Bronchial epithelial cell (primary cell): ENCODE measurements at regions not wholly inside any gene's neighbourhood (a gene's known extent, or its start where the extent isn't known, plus 50 kb on each side); places are given as distances from the start of the nearest gene placed in this dataset.

ENCODE experiments used
- DNase-seq: peaks from one replicate; pipeline ENCODE4 v3.0.0-alpha.2; 2010; ENCODE audit warnings: low read depth
- FAIRE-seq: peaks from 2 replicates; lab custom pipeline; 2011; peaks lifted over from hg19 to GRCh38; lab: Jason Lieb, UNC
- H3K27me3 ChIP-seq: 2 replicates; pipeline ENCODE4 v1.5.1; 2011; ENCODE audit warnings: low read length; ENCODE audit not compliant: control insufficient read depth, insufficient read depth
- H3K36me3 ChIP-seq: 2 replicates; pipeline ENCODE4 v1.5.1; 2011; ENCODE audit warnings: low read length; ENCODE audit not compliant: control insufficient read depth, insufficient read depth
- H3K4me3 ChIP-seq: 2 replicates; pipeline ENCODE4 v1.5.1; 2011; ENCODE audit warnings: mild to moderate bottlenecking, low read depth, low read length, control low read depth
- TF ChIP-seq, protein P1 (sequence below): IDR thresholded peaks from 2 replicates; pipeline ENCODE4 v1.5.1; 2011; ENCODE audit warnings: mild to moderate bottlenecking, moderate library complexity, low read length, control low read depth, inconsistent platforms; ENCODE audit not compliant: insufficient read depth, severe bottlenecking

DNA sequence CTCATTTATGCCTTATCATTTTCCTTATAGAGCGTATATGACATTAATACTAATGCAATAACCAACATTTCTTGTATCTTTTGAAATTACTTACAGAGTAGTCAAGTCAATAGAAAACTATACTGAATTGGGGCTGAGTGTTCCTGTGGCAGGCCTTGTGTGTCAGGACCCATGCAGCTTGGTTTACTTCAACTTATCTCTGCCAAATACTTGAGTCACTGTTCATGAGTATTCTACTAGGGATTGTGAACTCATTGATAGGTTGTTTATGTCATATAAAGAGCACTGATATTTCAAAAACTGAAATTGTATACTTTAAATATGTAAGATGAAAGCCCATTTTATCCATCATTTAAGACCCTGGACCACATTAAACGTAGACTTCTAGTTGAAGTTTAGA, 688.6 kb upstream of the SLITRK1 start:
- TF ChIP-seq, protein P1, sequence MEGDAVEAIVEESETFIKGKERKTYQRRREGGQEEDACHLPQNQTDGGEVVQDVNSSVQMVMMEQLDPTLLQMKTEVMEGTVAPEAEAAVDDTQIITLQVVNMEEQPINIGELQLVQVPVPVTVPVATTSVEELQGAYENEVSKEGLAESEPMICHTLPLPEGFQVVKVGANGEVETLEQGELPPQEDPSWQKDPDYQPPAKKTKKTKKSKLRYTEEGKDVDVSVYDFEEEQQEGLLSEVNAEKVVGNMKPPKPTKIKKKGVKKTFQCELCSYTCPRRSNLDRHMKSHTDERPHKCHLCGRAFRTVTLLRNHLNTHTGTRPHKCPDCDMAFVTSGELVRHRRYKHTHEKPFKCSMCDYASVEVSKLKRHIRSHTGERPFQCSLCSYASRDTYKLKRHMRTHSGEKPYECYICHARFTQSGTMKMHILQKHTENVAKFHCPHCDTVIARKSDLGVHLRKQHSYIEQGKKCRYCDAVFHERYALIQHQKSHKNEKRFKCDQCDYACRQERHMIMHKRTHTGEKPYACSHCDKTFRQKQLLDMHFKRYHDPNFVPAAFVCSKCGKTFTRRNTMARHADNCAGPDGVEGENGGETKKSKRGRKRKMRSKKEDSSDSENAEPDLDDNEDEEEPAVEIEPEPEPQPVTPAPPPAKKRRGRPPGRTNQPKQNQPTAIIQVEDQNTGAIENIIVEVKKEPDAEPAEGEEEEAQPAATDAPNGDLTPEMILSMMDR, result no peak
- no peak for FAIRE-seq
- no peak overlapping the region for H3K4me3 ChIP-seq
- peak; percentile 13 for DNase-seq
- H3K27me3 ChIP-seq, result no peaks in the 10 kb centered on the region
- H3K36me3 ChIP-seq, result no peaks in the 10 kb centered on the region

DNA sequence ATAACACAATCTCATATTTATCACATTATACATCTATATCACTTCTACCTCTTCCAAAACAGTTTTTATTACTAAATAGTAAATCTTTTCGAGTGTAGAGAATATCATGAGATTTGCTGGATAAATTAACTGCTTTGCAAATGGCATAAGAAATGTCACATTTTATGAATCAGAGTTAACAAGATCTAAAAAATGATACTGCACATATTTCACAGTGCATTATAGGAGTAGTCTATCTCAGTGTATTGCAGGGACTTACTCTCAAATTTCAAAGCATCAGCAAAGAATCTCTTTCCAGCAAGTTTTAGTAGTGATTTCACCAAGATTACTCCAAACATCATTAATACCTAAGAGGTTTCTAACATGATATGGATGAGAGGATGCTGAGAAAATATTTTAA, 687.1 kb upstream of the SLITRK1 start:
- Histone ChIP-seq H3K4me3 (no peak overlapping the region), H3K36me3 (no peaks in the 10 kb centered on the region), H3K27me3 (no peaks in the 10 kb centered on the region)
- FAIRE-seq, result no peak
- TF ChIP-seq, protein P1, result no peak
- DNase-seq, result no peak

DNA sequence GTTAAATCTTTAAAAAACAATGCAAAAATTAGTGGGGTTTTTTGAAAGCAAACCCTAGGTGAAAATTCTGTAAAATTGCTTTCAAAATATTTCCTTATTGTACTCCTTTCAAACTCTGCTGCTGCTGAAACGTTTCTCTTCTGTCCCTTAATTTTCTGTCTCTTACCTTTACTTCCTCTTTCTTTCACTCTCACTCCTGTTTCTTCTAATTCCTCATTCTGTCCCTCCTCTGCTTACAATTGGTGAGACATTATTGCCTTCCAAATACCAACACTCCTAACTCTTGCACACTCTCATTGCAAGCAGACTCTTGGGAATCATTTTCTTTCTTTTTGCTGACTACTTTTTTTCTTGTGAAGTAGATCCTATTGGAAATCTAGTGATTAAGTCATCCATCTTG, 685.6 kb upstream of the SLITRK1 start:
- no peaks in the 10 kb centered on the region for H3K27me3 ChIP-seq
- TF ChIP-seq, protein P1, result no peak
- no peak for FAIRE-seq
- H3K4me3 ChIP-seq, result no peak overlapping the region
- DNase-seq, result no peak
- no peaks in the 10 kb centered on the region for H3K36me3 ChIP-seq

DNA sequence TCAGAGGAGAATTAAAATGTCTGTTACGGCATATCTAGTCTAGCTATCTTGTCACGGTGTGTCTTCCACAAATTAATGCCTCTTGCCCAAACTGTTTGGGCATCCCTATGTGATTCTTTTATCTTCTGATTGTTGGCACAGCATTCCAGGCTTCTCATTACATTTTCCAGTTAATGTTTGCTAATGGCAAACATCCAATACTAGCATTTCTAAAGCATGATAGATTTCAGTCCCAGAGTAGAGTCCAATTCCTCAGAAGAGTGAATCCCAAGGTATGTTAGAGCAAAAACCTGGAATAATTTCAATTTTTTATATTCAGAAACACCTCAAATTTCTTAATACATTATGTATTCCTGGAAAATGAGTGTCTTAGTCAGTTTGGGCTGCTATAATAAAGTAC, 684.5 kb upstream of the SLITRK1 start:
- TF ChIP-seq, protein P1, result no peak
- DNase-seq, result no peak
- Histone ChIP-seq H3K27me3 (no peaks in the 10 kb centered on the region), H3K36me3 (no peaks in the 10 kb centered on the region), H3K4me3 (no peak overlapping the region)
- no peak for FAIRE-seq

DNA sequence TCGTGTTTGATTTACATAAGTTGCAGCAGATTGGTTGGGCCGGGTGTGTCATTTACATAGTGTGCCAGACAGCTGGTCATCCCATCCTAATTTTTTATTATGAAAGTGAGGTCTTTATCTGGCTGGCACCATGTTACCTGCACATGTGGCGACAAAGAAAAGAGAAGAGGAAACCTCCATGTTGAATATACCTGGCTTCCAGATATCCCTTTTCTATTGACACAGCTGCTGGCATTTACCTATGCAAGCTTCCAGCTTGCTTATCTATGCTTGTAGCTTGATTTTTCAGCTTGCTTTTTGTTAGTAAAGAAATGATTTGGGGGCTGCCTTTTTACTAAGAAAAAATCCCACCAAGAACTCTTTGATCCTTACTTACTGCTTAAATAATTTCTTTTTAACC, 681.3 kb upstream of the SLITRK1 start:
- FAIRE-seq (no peak), DNase-seq (no peak)
- Histone ChIP-seq H3K4me3 (no peak overlapping the region), H3K27me3 (no peaks in the 10 kb centered on the region), H3K36me3 (no peaks in the 10 kb centered on the region)
- TF ChIP-seq, protein P1, result no peak

DNA sequence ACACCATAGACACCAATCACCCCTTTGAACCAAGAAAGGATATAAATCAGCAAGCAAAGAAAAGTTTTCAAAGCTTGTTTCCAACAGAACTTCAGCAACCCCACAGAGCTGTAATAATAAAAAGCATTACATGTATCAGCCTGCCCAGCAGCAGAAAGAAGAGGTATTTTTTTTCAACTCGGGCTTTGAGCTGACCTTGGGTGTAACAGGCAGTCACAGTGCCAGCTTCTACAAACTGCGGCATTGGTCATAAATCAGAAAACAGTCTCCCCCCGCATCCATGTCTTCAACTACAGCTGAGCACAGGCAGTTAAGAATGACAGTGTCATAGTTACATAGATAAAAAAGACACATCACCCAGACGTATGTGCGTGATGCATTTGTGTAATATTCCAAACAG, 671.0 kb upstream of the SLITRK1 start:
- no peaks in the 10 kb centered on the region for H3K36me3 ChIP-seq
- no peaks in the 10 kb centered on the region for H3K27me3 ChIP-seq
- TF ChIP-seq, protein P1, result no peak
- H3K4me3 ChIP-seq, result no peak overlapping the region
- FAIRE-seq (peak; percentile 36), DNase-seq (peak; percentile 16)
